ENCODE measurements at regions not wholly inside any gene's neighbourhood (a gene's known extent, or its start where the extent isn't known, plus 50 kb on each side); places are given as distances from the start of the nearest gene placed in this dataset.

GRCh38 chr12:58787021-58787760, 133.1 kb downstream of the LRIG3 start:
- H3K4me1 ChIP-seq (ENCODE audit: control insufficient read depth, insufficient read depth, low read length) = no peaks in the 10 kb centered on the region
- no peak overlapping the region for H3K27ac ChIP-seq (ENCODE audit: low read depth, low read length)
- no peaks in the 10 kb centered on the region for H3K36me3 ChIP-seq (ENCODE audit: control insufficient read depth, insufficient read depth, low read length)
- H3K4me3 ChIP-seq (ENCODE audit: low read length) = no peak overlapping the region
- no peak overlapping the region for H3K9ac ChIP-seq (ENCODE audit: low read length)
- H3K27me3 ChIP-seq (ENCODE audit: control insufficient read depth, insufficient read depth, low read length) = no peaks in the 10 kb centered on the region

- Histone ChIP-seq H3K9ac (ENCODE audit: low read length) (no peak overlapping the region), H3K36me3 (ENCODE audit: control insufficient read depth, insufficient read depth, low read length) (no peaks in the 10 kb centered on the region), H3K4me3 (ENCODE audit: low read length) (no peak overlapping the region), H3K4me1 (ENCODE audit: control insufficient read depth, insufficient read depth, low read length) (no peaks in the 10 kb centered on the region), H3K27me3 (ENCODE audit: control insufficient read depth, insufficient read depth, low read length) (no peaks in the 10 kb centered on the region), H3K27ac (ENCODE audit: low read depth, low read length) (no peak overlapping the region)
Measured at GRCh38 chr12:58794859-58795258, 125.4 kb downstream of the LRIG3 start.

GRCh38 chr12:58795825-58796224, 124.5 kb downstream of the LRIG3 start:
- Histone ChIP-seq H3K27me3 (ENCODE audit: control insufficient read depth, insufficient read depth, low read length) (no peaks in the 10 kb centered on the region), H3K9ac (ENCODE audit: low read length) (no peak overlapping the region), H3K4me1 (ENCODE audit: control insufficient read depth, insufficient read depth, low read length) (no peaks in the 10 kb centered on the region), H3K27ac (ENCODE audit: low read depth, low read length) (no peak overlapping the region), H3K36me3 (ENCODE audit: control insufficient read depth, insufficient read depth, low read length) (no peaks in the 10 kb centered on the region), H3K4me3 (ENCODE audit: low read length) (no peak overlapping the region)

GRCh38 chr12:58801986-58802385, 118.3 kb downstream of the LRIG3 start:
- no peaks in the 10 kb centered on the region for H3K4me1 ChIP-seq (ENCODE audit: control insufficient read depth, insufficient read depth, low read length)
- no peak overlapping the region for H3K27ac ChIP-seq (ENCODE audit: low read depth, low read length)
- H3K4me3 ChIP-seq (ENCODE audit: low read length) = no peak overlapping the region
- H3K27me3 ChIP-seq (ENCODE audit: control insufficient read depth, insufficient read depth, low read length) = no peaks in the 10 kb centered on the region
- no peak overlapping the region for H3K9ac ChIP-seq (ENCODE audit: low read length)
- H3K36me3 ChIP-seq (ENCODE audit: control insufficient read depth, insufficient read depth, low read length) = no peaks in the 10 kb centered on the region

GRCh38 chr12:58803908-58804307, 116.4 kb downstream of the LRIG3 start:
- H3K36me3 ChIP-seq (ENCODE audit: control insufficient read depth, insufficient read depth, low read length) = no peaks in the 10 kb centered on the region
- H3K4me1 ChIP-seq (ENCODE audit: control insufficient read depth, insufficient read depth, low read length) = no peaks in the 10 kb centered on the region
- H3K4me3 ChIP-seq (ENCODE audit: low read length) = no peak overlapping the region
- H3K9ac ChIP-seq (ENCODE audit: low read length) = no peak overlapping the region
- no peaks in the 10 kb centered on the region for H3K27me3 ChIP-seq (ENCODE audit: control insufficient read depth, insufficient read depth, low read length)
- H3K27ac ChIP-seq (ENCODE audit: low read depth, low read length) = no peak overlapping the region

- H3K36me3 ChIP-seq (ENCODE audit: control insufficient read depth, insufficient read depth, low read length) = no peaks in the 10 kb centered on the region
- H3K4me3 ChIP-seq (ENCODE audit: low read length) = no peak overlapping the region
- H3K27ac ChIP-seq (ENCODE audit: low read depth, low read length) = no peak overlapping the region
- H3K27me3 ChIP-seq (ENCODE audit: control insufficient read depth, insufficient read depth, low read length) = no peaks in the 10 kb centered on the region
- no peak overlapping the region for H3K9ac ChIP-seq (ENCODE audit: low read length)
- no peaks in the 10 kb centered on the region for H3K4me1 ChIP-seq (ENCODE audit: control insufficient read depth, insufficient read depth, low read length)
Measured at GRCh38 chr12:58804749-58805148, 115.6 kb downstream of the LRIG3 start.

GRCh38 chr12:58809064-58809607, 111.2 kb downstream of the LRIG3 start:
- Histone ChIP-seq H3K4me1 (ENCODE audit: control insufficient read depth, insufficient read depth, low read length) (no peaks in the 10 kb centered on the region), H3K9ac (ENCODE audit: low read length) (no peak overlapping the region), H3K4me3 (ENCODE audit: low read length) (no peak overlapping the region), H3K27me3 (ENCODE audit: control insufficient read depth, insufficient read depth, low read length) (no peaks in the 10 kb centered on the region), H3K27ac (ENCODE audit: low read depth, low read length) (no peak overlapping the region), H3K36me3 (ENCODE audit: control insufficient read depth, insufficient read depth, low read length) (no peaks in the 10 kb centered on the region)

GRCh38 chr12:58811346-58811745, 109.0 kb downstream of the LRIG3 start:
- Histone ChIP-seq H3K27ac (ENCODE audit: low read depth, low read length) (no peak overlapping the region), H3K36me3 (ENCODE audit: control insufficient read depth, insufficient read depth, low read length) (no peaks in the 10 kb centered on the region), H3K9ac (ENCODE audit: low read length) (no peak overlapping the region), H3K4me1 (ENCODE audit: control insufficient read depth, insufficient read depth, low read length) (no peaks in the 10 kb centered on the region), H3K27me3 (ENCODE audit: control insufficient read depth, insufficient read depth, low read length) (no peaks in the 10 kb centered on the region), H3K4me3 (ENCODE audit: low read length) (no peak overlapping the region)

- no peaks in the 10 kb centered on the region for H3K27me3 ChIP-seq (ENCODE audit: control insufficient read depth, insufficient read depth, low read length)
- no peaks in the 10 kb centered on the region for H3K4me1 ChIP-seq (ENCODE audit: control insufficient read depth, insufficient read depth, low read length)
- no peaks in the 10 kb centered on the region for H3K36me3 ChIP-seq (ENCODE audit: control insufficient read depth, insufficient read depth, low read length)
- no peak overlapping the region for H3K9ac ChIP-seq (ENCODE audit: low read length)
- H3K27ac ChIP-seq (ENCODE audit: low read depth, low read length) = no peak overlapping the region
- no peak overlapping the region for H3K4me3 ChIP-seq (ENCODE audit: low read length)
Measured at GRCh38 chr12:58812214-58812613, 108.1 kb downstream of the LRIG3 start.

- Histone ChIP-seq H3K9ac (ENCODE audit: low read length) (no peak overlapping the region), H3K4me1 (ENCODE audit: control insufficient read depth, insufficient read depth, low read length) (no peaks in the 10 kb centered on the region), H3K36me3 (ENCODE audit: control insufficient read depth, insufficient read depth, low read length) (no peaks in the 10 kb centered on the region), H3K4me3 (ENCODE audit: low read length) (no peak overlapping the region), H3K27me3 (ENCODE audit: control insufficient read depth, insufficient read depth, low read length) (no peaks in the 10 kb centered on the region), H3K27ac (ENCODE audit: low read depth, low read length) (no peak overlapping the region)
Measured at GRCh38 chr12:58814036-58814435, 106.3 kb downstream of the LRIG3 start.

GRCh38 chr12:58815235-58815634, 105.1 kb downstream of the LRIG3 start:
- H3K27ac ChIP-seq (ENCODE audit: low read depth, low read length) = no peak overlapping the region
- no peaks in the 10 kb centered on the region for H3K36me3 ChIP-seq (ENCODE audit: control insufficient read depth, insufficient read depth, low read length)
- no peaks in the 10 kb centered on the region for H3K27me3 ChIP-seq (ENCODE audit: control insufficient read depth, insufficient read depth, low read length)
- H3K9ac ChIP-seq (ENCODE audit: low read length) = no peak overlapping the region
- H3K4me3 ChIP-seq (ENCODE audit: low read length) = no peak overlapping the region
- peaks cover 2% of the 10 kb centered on the region for H3K4me1 ChIP-seq (ENCODE audit: control insufficient read depth, insufficient read depth, low read length)

- no peak overlapping the region for H3K27ac ChIP-seq (ENCODE audit: low read depth, low read length)
- H3K4me1 ChIP-seq (ENCODE audit: control insufficient read depth, insufficient read depth, low read length) = peaks cover 2% of the 10 kb centered on the region
- no peaks in the 10 kb centered on the region for H3K27me3 ChIP-seq (ENCODE audit: control insufficient read depth, insufficient read depth, low read length)
- H3K36me3 ChIP-seq (ENCODE audit: control insufficient read depth, insufficient read depth, low read length) = no peaks in the 10 kb centered on the region
- H3K4me3 ChIP-seq (ENCODE audit: low read length) = no peak overlapping the region
- H3K9ac ChIP-seq (ENCODE audit: low read length) = no peak overlapping the region
Measured at GRCh38 chr12:58818546-58818945, 101.8 kb downstream of the LRIG3 start.

- H3K4me3 ChIP-seq (ENCODE audit: low read length) = no peak overlapping the region
- H3K4me1 ChIP-seq (ENCODE audit: control insufficient read depth, insufficient read depth, low read length) = peaks cover 2% of the 10 kb centered on the region
- H3K27me3 ChIP-seq (ENCODE audit: control insufficient read depth, insufficient read depth, low read length) = no peaks in the 10 kb centered on the region
- no peaks in the 10 kb centered on the region for H3K36me3 ChIP-seq (ENCODE audit: control insufficient read depth, insufficient read depth, low read length)
- peak overlapping the region; percentile 32 for H3K27ac ChIP-seq (ENCODE audit: low read depth, low read length)
- H3K9ac ChIP-seq (ENCODE audit: low read length) = no peak overlapping the region
Measured at GRCh38 chr12:58819345-58819744, 101.0 kb downstream of the LRIG3 start.
